ENCODE measurements at regions not wholly inside any gene's neighbourhood (a gene's known extent, or its start where the extent isn't known, plus 50 kb on each side); places are given as distances from the start of the nearest gene placed in this dataset.

DNA sequence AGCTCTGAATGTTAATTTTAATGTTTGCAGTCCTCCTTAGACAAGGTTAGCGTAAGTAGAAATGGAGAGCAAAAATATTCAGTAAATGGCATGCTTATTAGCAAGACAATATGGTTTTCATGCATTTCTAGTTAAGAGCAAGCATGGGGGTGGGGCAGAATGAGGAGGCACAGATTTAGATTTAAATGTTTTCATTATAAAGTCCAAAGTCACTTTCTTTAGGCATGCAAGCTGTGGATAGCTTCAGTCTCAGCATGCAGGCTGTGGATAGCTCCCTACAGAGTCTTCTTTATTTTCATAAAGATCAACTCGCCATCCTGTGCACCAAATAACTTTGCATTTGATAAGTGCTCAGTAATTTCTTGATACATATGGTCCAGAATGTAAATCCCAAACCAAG lies 1294.5 kb upstream of the ADGRL2 start:
- Mint-ChIP-seq H3K4me3 (no peak overlapping the region), H3K27me3 (ENCODE audit: low read depth) (no peaks in the 10 kb centered on the region), H3K4me1 (no peaks in the 10 kb centered on the region), H3K27ac (ENCODE audit: unreplicated experiment) (no peak overlapping the region), H3K36me3 (ENCODE audit: low read depth) (no peaks in the 10 kb centered on the region), H3K9me3 (peaks cover under 1% of the 10 kb centered on the region)
- no peak for DNase-seq (ENCODE audit: low read depth, low spot score)
- TF ChIP-seq, protein P1, sequence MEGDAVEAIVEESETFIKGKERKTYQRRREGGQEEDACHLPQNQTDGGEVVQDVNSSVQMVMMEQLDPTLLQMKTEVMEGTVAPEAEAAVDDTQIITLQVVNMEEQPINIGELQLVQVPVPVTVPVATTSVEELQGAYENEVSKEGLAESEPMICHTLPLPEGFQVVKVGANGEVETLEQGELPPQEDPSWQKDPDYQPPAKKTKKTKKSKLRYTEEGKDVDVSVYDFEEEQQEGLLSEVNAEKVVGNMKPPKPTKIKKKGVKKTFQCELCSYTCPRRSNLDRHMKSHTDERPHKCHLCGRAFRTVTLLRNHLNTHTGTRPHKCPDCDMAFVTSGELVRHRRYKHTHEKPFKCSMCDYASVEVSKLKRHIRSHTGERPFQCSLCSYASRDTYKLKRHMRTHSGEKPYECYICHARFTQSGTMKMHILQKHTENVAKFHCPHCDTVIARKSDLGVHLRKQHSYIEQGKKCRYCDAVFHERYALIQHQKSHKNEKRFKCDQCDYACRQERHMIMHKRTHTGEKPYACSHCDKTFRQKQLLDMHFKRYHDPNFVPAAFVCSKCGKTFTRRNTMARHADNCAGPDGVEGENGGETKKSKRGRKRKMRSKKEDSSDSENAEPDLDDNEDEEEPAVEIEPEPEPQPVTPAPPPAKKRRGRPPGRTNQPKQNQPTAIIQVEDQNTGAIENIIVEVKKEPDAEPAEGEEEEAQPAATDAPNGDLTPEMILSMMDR (conservative IDR thresholded peaks at IDR 0.05): no peak

DNA sequence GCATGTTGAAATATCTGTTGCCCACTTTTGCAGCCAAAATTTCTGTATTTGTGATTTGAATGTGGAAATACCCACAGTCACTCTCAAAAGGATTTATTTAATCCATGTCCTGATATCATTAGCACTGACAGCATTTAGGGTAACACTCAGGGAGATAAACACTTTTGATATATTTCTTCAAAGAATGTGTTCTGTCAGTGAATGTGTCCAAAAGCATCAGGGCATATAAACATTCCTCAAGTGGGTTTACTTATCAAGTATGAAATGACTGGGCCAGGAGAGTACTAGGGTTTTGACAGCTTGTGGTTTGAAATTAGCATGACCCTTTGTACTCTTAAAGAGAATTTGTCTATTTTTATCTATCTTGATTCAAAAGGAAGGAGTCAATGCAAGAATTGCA lies 1302.1 kb upstream of the ADGRL2 start:
- H3K9me3 Mint-ChIP-seq: peaks cover 2% of the 10 kb centered on the region
- H3K27ac Mint-ChIP-seq (ENCODE audit: unreplicated experiment): no peak overlapping the region
- TF ChIP-seq, protein P1 (conservative IDR thresholded peaks at IDR 0.05): no peak
- no peaks in the 10 kb centered on the region for H3K27me3 Mint-ChIP-seq (ENCODE audit: low read depth)
- no peak overlapping the region for H3K4me3 Mint-ChIP-seq
- DNase-seq (ENCODE audit: low read depth, low spot score): no peak
- H3K4me1 Mint-ChIP-seq: no peaks in the 10 kb centered on the region
- no peaks in the 10 kb centered on the region for H3K36me3 Mint-ChIP-seq (ENCODE audit: low read depth)

GRCh38 chr1:80495806-80496205 lies 1304.9 kb upstream of the ADGRL2 start:
- DNase-seq (ENCODE audit: low read depth, low spot score): no peak
- Mint-ChIP-seq H3K9me3 (peaks cover 3% of the 10 kb centered on the region), H3K4me3 (no peak overlapping the region), H3K36me3 (ENCODE audit: low read depth) (no peaks in the 10 kb centered on the region), H3K27ac (ENCODE audit: unreplicated experiment) (no peak overlapping the region), H3K4me1 (no peaks in the 10 kb centered on the region), H3K27me3 (ENCODE audit: low read depth) (no peaks in the 10 kb centered on the region)
- TF ChIP-seq, protein P1 (conservative IDR thresholded peaks at IDR 0.05): no peak

- DNase-seq (ENCODE audit: low read depth, low spot score): no peak
- TF ChIP-seq, protein P1 (conservative IDR thresholded peaks at IDR 0.05): no peak
- Mint-ChIP-seq H3K4me3 (no peak overlapping the region), H3K27me3 (ENCODE audit: low read depth) (no peaks in the 10 kb centered on the region), H3K4me1 (peaks cover 7% of the 10 kb centered on the region), H3K36me3 (ENCODE audit: low read depth) (no peaks in the 10 kb centered on the region), H3K27ac (ENCODE audit: unreplicated experiment) (no peak overlapping the region), H3K9me3 (no peaks in the 10 kb centered on the region)
These were observed 1328.6 kb upstream of the ADGRL2 start for GRCh38 chr1:80472145-80472544.

- no peaks in the 10 kb centered on the region for H3K36me3 Mint-ChIP-seq (ENCODE audit: low read depth)
- TF ChIP-seq, protein P1 (conservative IDR thresholded peaks at IDR 0.05): no peak
- H3K27me3 Mint-ChIP-seq (ENCODE audit: low read depth): no peaks in the 10 kb centered on the region
- H3K4me1 Mint-ChIP-seq: peaks cover 2% of the 10 kb centered on the region
- DNase-seq (ENCODE audit: low read depth, low spot score): no peak
- no peaks in the 10 kb centered on the region for H3K9me3 Mint-ChIP-seq
- H3K27ac Mint-ChIP-seq (ENCODE audit: unreplicated experiment): no peak overlapping the region
- H3K4me3 Mint-ChIP-seq: no peak overlapping the region
These were observed 1332.4 kb upstream of the ADGRL2 start for GRCh38 chr1:80468356-80468755.

DNA sequence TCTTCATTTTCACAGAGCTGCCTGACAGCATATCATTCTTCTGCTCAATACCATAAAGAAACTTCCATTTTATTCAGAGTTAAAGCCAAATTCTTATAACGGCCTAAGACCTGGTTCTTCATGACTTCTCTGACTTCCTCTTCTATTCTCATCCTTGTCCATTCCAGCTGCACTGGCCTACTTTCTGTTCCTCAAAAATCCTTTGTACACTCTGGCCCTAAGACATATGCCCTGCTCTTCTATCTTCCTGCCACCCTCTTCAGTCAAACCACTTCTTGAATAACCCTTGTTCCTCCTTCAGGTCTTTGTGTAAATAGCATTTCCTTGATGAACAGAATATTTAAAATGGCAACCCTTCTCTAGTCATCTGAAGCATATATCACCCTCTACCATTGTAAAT lies 1338.7 kb upstream of the ADGRL2 start:
- no peak for DNase-seq (ENCODE audit: low read depth, low spot score)
- Mint-ChIP-seq H3K27me3 (ENCODE audit: low read depth) (no peaks in the 10 kb centered on the region), H3K4me1 (peaks cover 9% of the 10 kb centered on the region), H3K9me3 (peaks cover 9% of the 10 kb centered on the region), H3K27ac (ENCODE audit: unreplicated experiment) (peak overlapping the region; percentile 10), H3K36me3 (ENCODE audit: low read depth) (peaks cover 10% of the 10 kb centered on the region), H3K4me3 (no peak overlapping the region)
- TF ChIP-seq, protein P1 (conservative IDR thresholded peaks at IDR 0.05): no peak
